ENCODE measurements at regions not wholly inside any gene's neighbourhood (a gene's known extent, or its start where the extent isn't known, plus 50 kb on each side); places are given as distances from the start of the nearest gene placed in this dataset.

- no peak for DNase-seq
Observed at GRCh38 chr6:163963205-163964120, 548.9 kb downstream of the QKI start.

DNA sequence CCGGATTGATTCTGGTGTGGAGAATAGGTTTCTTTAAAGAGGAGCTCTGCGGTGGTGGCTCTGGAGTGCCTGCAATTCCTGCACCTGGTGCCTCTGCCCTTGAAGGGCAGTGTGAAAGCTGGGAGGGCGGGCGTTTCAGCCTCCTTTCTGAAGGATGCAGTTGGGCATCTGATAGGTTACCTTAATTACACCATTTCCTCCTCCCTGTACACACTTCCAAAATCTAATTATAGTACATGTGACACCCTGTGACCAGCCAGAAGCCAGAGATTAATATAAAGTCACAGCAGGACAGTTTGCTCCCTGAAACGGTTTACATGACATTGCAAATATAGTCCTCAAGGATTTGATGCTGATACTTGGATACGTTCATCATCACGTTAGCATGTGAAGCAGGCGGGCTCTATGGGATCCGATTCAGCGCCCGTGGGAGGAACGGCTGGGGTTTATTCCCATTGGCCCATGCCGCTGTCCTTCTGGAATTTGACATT lies 548.2 kb downstream of the QKI start:
- peak; percentile 26 to 68 for DNase-seq

DNA sequence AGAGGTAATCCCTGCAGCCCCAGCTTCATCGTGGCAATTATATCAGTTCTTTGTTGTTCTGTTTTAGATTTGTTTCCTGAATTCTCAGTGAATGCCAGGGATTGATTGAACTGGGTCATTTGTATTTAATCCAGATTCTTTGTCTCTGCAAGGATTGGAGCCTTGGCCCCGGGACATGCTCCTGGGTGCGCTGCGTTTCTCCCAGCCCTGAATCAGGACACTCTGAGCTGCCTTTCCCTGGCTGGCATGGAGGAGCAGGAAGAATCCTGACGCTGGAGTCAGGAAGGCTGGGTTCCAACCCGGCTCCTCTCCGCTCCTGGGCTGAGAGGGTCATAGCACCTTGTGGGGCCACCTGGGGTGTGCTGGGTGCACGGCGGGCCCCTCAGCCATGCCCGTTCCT lies 545.6 kb downstream of the QKI start:
- DNase-seq = no peak

DNA sequence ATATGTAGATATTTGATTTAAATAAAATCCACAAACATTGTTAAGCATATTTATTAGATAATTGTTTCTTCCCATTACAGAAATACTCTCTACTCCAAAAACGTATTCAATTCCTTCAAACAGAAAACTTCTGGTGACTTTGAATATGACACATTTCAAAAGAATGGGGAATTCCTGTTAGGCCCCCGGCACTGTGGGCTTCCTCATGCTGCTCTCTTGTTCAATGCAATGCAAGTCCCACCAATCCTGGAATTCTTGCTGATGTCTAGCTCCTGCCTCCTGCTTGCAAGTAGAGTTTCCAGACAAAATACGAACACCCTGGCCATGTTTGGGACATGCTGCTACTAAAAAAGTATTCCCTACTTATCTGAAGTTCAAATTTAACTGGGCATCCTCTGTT lies 544.1 kb downstream of the QKI start:
- no peak for DNase-seq

- DNase-seq = peak; percentile 19 to 30
Observed at GRCh38 chr6:163956571-163957407, 542.3 kb downstream of the QKI start.

DNA sequence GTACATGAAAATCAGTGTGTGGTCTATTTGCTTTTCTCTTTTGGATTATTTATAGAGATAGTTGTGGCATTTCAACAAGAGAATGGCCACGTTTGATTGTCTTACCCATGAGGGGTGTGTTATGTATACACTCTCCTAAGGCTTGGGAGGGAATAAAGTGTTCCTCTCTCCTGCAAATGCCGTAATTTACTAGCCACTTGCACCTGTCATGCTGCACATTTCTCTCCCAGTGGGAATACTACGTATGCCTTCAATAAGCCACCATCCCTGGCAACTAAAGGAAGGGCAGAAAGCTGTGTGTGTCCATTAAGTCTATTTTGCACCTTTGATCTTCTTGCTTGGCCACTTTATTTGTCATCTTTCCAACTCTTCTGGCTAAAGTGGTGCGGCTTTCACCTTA lies 541.2 kb downstream of the QKI start:
- peak in 1 of 2 experiments; percentile 23 for DNase-seq

DNA sequence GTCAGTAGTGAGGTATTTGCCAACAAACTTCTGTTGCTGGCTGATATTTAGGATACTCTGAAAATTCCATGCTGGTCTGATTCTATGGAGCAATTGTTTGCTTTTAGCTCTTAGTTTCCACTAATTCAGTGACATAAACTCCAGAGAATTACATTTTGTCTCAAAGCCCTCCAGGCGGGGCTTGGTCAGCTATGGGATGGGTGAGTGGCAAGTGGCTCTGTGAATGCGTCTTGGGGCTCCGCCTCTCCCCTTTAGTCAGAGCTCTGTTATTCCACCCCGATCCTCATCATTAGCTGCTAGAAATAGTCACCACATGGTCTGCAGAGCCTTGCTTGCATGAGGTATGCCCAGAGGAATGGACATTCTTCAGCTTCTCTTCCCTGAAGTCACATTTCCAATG lies 540.6 kb downstream of the QKI start:
- DNase-seq = no peak

DNA sequence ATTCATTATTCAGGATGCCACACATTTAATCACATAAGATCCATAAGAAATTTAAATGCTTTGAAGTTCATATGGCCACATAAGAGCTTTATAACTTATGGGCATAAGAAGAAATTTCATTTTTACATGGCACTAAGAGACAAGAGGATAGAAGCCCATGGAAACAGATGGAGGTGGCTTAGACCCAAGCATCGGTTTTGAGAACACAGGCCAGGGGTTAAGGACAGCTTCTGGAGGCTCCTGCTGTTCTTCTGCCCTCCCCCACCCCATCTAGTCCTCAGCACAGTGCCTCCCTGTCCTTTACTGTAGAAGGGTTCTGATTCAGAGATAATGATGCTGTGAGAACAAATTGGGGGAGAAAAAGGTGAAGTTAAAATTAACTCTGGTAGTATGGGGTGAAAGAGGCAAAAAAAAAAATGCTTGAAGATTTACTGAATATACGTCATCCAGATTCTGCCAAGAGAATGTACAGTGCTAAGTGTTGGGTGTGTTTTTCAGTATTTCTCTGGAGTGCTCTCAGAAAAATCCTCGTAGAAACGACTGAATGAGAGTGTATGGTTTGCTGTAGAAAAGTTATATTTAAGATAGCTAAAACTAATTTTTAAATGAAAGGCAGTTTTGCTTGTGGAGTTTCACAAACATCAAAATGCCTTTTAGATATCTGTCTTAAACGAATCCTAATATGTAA lies 539.7 kb downstream of the QKI start:
- DNase-seq = no peak

DNA sequence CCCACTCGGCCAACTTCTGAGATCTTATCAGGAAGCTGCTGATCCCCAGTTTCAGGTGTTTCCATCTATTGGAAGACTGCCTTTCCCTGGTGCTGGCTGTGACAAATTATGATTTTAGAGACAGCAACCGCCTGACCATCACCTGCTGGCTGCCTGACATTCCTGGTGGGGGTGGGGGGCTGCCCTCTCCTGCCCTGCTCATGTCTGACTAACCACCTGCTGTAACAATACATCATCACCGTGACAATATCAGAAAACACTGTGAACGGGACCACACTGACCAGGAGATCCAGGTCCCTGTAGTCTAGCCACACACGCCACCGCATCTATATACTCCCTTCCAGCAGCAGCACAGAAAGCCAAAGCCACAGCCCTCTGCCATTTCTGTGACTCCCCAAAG lies 537.5 kb downstream of the QKI start:
- no peak for DNase-seq

GRCh38 chr6:163951326-163951725 lies 536.8 kb downstream of the QKI start:
- no peak for DNase-seq

- DNase-seq = no peak
Observed at GRCh38 chr6:163950159-163950558, 535.6 kb downstream of the QKI start.

- no peak for DNase-seq
Observed at GRCh38 chr6:163949431-163949830, 534.9 kb downstream of the QKI start.

DNA sequence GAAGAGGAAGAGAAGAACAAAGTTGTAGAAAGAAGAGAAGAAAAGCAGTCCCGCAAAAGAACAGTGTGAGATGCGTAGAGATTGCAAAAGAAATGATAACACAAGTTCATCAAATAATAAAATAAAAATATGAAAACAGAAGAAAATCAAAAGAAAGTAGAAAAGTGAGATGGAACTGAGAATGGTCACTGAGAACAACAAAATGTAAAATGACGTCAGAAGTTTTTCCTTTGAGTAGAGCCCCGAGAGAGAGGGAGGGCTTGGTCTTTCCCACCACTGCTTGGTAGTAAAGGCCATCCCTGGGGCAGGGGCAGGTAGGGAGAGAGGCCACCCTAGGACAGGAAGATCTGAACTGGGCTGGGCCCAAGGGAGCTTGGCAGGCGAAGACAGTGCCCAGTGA lies 533.7 kb downstream of the QKI start:
- no peak for DNase-seq

DNA sequence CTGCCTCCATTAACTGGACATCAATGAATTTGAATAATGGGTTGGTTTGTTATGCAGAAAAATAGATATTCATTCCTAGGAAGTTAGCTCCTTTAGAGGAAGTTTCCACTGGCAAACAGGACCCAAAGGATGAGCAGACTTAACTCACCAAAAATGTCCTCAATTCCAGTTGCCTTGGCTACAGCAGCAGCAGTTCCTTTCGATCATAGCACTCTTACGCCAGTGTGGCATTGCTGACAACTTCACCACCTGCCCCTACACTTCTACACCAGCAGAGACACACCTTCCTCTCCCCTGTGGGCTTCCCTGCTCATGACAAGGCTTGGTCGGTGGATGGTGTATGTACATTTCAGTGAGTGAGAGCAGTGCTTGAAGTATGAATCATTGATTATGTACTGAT lies 532.8 kb downstream of the QKI start:
- no peak for DNase-seq

GRCh38 chr6:163946437-163946836 lies 531.9 kb downstream of the QKI start:
- DNase-seq = no peak

GRCh38 chr6:163945808-163946207 lies 531.3 kb downstream of the QKI start:
- DNase-seq = no peak

- no peak for DNase-seq
Observed at GRCh38 chr6:163944897-163945296, 530.4 kb downstream of the QKI start.

DNA sequence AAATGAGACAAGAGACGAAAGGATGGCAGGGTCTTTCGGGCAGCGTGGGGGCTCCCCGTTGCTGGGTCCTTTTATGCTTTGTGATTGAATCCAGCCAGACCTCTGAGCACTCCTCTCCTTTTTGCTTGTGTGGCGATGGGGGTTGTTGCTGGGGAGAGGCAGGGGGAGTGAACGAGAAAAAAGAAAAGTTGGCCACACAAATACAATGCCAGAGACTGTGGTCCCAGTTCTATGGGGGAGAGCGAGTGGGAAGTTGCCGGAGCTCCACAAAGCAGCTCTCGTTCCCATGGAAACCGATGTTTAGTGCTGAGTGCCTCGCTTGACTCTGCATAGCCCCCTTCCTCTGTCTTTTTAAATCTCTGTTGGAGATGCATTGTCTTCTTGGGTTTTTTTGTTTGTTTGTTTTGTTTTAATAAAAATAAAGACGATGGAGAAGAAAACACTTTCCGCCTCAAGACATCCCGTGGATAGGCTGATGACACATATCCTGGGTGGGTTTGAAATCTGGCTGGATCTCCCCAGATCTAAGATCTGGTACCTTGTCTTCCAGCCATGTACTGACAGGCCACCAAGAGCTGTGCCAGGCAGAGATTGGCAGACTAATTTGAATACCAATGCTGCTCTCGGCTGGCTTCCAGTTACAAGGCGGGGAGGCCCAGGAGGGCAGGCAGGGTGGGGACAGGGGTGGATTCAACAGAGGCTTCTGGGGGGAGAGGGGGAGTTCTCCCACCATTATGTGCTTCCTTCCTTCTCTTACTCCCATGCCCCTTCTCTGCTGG lies 529.3 kb downstream of the QKI start:
- no peak for DNase-seq

DNA sequence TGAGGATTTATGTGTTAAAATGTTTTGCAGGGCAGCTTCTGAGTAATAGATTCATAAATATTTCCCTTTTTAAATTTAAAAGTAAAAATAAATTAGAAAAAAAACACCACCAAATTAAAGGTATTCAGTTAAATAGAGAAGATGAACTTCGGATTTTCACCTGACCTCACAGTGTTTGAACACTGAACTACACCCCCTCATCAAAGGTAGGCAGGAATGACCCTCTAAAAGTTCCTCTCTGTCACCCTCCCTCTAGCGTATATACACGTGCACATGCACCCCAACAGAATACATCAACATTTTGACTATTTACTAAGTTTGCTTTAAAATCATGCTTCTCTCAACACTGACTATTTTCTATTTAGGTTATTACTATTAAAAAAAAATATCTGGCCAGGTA lies 528.3 kb downstream of the QKI start:
- DNase-seq = no peak

- DNase-seq = no peak
Observed at GRCh38 chr6:163941624-163941976, 527.1 kb downstream of the QKI start.

GRCh38 chr6:163940705-163941623 lies 526.4 kb downstream of the QKI start:
- DNase-seq = no peak

Data from NCI-H2081 (cell line).